ENCODE measurements at regions not wholly inside any gene's neighbourhood (a gene's known extent, or its start where the extent isn't known, plus 50 kb on each side); places are given as distances from the start of the nearest gene placed in this dataset.

DNA sequence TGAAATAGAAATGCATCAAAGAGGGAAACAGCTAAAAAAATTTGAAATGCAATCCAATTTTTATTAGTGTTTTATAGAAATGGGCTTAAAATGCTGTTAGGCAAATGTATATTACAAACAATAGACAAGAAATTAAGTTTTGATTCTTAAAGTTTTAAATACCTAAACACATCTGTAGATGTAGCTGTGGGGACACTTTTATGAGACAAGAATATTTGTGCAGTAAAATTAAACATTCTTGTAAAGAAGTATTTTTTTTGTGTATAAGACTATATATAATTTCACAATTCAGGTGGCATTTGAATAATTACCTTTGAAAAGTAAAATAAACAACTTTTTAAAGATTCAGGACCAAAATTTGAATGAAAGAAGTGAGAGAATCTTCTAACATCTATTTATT lies 1015.9 kb downstream of the REEP3 start:
- TF ChIP-seq, protein P1, sequence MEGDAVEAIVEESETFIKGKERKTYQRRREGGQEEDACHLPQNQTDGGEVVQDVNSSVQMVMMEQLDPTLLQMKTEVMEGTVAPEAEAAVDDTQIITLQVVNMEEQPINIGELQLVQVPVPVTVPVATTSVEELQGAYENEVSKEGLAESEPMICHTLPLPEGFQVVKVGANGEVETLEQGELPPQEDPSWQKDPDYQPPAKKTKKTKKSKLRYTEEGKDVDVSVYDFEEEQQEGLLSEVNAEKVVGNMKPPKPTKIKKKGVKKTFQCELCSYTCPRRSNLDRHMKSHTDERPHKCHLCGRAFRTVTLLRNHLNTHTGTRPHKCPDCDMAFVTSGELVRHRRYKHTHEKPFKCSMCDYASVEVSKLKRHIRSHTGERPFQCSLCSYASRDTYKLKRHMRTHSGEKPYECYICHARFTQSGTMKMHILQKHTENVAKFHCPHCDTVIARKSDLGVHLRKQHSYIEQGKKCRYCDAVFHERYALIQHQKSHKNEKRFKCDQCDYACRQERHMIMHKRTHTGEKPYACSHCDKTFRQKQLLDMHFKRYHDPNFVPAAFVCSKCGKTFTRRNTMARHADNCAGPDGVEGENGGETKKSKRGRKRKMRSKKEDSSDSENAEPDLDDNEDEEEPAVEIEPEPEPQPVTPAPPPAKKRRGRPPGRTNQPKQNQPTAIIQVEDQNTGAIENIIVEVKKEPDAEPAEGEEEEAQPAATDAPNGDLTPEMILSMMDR (IDR thresholded peaks at IDR 0.05): no peak
- TF ChIP-seq POLR2A (IDR thresholded peaks at IDR 0.05): no peak
